ENCODE measurements at regions not wholly inside any gene's neighbourhood (a gene's known extent, or its start where the extent isn't known, plus 50 kb on each side); places are given as distances from the start of the nearest gene placed in this dataset.

DNA sequence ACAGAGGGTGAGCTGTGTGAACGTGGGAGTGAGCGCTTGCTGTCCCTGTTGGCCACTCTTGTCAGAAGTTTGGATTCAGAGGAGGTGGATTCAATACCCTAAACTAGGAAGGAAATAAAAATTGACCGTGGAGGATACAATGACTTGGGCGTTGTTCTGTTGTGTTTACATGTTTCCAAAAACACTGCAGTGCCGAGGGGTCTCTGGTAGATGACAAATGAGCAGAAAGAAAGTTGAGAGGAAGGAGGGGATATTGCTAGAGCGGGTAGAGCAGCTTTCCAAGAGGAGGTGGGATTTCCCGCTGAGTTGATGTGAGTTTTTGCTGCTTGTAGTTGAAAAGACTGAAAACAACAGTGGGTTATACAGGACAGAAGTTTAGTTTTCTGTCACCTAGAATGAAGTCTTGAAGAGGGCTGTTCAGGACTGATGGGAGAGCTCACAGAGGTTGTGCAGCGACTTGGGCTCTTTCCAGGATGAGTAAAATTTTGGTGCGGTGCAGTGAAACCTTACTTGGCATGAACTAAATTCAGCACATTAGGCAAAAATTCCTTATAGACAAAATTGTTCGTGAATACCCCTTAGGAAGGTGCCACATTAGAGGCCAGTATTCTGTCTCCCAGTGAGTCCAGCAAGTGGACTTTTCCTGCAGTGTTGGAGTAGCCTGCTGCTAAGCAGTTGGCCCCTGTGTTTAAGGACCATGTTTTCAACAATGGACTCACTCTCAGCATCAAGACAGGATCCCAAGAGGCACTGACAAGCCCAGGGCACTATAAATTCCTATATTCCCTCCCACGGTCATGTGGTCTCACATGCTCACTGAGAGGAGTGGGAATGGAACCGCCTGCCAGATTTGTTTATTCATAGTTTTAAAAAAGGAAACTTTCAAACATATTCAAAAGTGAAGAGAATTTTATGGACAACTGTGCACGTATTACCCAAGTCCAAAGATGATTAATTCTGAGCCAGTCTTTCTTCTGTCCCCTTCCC, 435.0 kb upstream of the C2CD4B start:
- no peak overlapping the region for H3K27ac ChIP-seq
- TF ChIP-seq CTCF (conservative IDR thresholded peaks at IDR 0.05) (no peak), ZFX (IDR thresholded peaks at IDR 0.05) (no peak)

DNA sequence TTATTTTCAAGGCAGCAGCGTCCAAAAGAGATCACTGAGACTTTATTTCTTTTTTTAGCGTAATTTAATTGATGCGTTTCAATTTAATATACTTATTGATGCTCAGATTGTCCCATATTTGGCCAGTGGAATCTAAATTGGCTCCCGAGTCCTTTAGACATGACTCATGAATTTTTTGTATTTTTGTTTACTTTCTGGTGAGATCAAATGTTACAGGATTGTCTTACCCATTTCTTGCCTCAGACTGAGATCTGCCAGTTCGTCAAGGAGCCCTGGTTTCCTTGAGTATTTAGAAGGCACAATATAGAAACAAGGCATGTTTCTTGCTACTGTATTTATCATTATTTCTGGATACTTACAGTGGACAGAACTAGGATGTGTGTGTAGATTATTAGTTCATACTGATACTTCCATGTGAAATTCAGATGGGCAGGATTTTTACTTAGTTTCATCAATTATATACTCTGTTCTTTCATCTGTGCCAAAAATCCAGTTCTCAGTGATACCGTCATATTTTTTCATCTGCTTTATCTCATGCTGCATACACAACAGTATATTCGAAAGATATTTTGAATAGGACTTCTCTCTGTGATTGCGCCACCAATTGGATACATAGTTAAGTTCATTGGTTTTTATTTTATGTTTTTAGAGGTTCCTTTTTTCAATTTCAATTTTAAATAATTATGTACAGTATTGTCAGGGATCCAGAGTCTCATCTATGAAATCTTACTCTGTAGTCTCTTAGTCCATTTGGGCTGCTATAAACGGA, 436.9 kb upstream of the C2CD4B start:
- H3K27ac ChIP-seq = no peak overlapping the region
- no peak for TF ChIP-seq ZFX (IDR thresholded peaks at IDR 0.05)
- TF ChIP-seq CTCF (conservative IDR thresholded peaks at IDR 0.05) = no peak

DNA sequence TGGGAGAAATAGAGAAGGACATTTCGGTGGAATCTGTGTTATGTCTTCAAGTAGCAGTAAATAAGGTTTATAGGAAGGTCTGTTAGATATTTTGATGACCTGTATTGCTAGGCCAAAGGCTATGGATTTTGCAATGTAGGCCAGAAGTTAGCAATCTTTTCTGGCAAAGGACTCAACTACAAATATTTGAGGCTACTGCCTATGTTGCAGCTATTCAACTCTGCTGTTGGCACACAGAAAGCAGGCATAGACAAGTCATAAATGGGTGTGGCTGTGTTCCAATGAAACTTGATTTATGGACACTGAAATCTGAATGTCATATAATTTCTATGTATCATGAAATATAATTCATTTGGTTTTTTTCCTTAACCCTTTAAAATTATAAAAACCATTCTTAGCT, 438.7 kb upstream of the C2CD4B start:
- TF ChIP-seq ZFX (IDR thresholded peaks at IDR 0.05) = no peak
- no peak for TF ChIP-seq CTCF (conservative IDR thresholded peaks at IDR 0.05)
- H3K27ac ChIP-seq = no peak overlapping the region

- TF ChIP-seq CTCF (conservative IDR thresholded peaks at IDR 0.05) = no peak
- no peak for TF ChIP-seq ZFX (IDR thresholded peaks at IDR 0.05)
- H3K27ac ChIP-seq = no peak overlapping the region
These were observed 437.3 kb upstream of the TPM1 start for GRCh38 chr15:62605282-62605681.

DNA sequence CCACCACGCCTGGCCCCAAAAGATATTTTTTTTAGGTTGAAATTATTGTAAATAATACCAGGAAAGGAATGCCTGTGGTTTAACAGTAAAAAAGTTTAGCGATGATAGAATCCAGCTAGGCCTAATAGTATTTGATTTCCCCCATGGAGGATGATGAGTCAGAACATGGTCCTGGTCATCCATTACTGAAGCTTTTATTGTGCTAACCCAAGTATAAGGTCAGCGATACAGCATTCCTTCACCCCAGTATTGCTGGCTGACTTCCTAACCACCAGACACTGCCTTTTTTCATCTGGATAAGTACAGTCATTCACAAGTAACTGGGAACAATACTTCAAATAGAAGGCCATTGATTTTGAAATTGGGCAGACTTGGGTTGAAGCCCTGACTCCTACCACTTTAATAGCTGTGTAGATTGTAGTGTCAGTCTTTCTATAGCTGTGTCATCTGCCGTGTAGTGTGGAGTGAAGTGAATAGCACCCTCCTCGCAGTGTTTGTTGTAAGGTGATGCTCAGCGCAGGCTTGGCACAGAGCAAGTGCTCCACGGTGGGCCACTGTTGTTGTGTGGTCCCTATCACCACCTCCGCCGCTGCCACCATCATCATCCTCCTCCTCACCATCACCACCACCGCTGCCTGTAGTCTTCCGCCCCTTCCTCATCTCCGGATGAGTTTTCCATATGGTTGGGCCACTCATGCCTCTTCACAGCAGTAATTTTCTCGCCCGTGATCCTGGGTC, 436.0 kb upstream of the TPM1 start:
- H3K27ac ChIP-seq = no peak overlapping the region
- TF ChIP-seq ZFX (IDR thresholded peaks at IDR 0.05) = no peak
- TF ChIP-seq CTCF (conservative IDR thresholded peaks at IDR 0.05) = no peak

GRCh38 chr15:62607114-62607462, 435.5 kb upstream of the TPM1 start:
- no peak overlapping the region for H3K27ac ChIP-seq

More at GRCh38 chr15:62607114-62607462, 435.5 kb upstream of the TPM1 start:
- TF ChIP-seq ZFX (IDR thresholded peaks at IDR 0.05) (no peak), CTCF (conservative IDR thresholded peaks at IDR 0.05) (no peak)
